ENCODE measurements at regions not wholly inside any gene's neighbourhood (a gene's known extent, or its start where the extent isn't known, plus 50 kb on each side); places are given as distances from the start of the nearest gene placed in this dataset.

DNA sequence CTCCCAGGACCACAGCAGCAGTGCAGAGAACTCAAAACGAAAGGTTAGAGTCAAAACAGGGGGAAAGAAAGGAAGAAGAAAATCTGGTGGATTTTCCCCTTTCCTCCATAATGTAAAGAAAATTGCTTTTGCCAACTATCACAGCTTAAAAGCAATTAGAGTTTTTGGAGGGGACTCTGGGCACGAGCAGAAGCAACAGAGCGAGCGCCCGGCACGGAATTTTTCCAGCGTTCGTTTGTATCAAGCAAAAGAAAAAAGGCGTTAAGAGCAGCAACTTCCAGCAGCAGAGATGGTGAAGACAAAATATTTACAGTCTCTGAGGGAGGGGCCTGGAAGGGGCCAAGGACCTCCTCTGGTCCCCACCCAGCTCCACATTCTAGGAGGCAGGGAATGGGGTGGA is 174.9 kb upstream of the LINGO1 start:
- H3K9me3 Mint-ChIP-seq (ENCODE audit: low read depth) = no peaks in the 10 kb centered on the region
- H3K36me3 Mint-ChIP-seq = no peaks in the 10 kb centered on the region
- ATAC-seq = no peak
- H3K4me3 Mint-ChIP-seq = no peak overlapping the region
- CTCF ChIA-PET = no interaction called here
- no peak for DNase-seq
- no peaks in the 10 kb centered on the region for H3K4me1 Mint-ChIP-seq
- no peak overlapping the region for H3K27ac Mint-ChIP-seq
- H3K27me3 Mint-ChIP-seq = no peaks in the 10 kb centered on the region

DNA sequence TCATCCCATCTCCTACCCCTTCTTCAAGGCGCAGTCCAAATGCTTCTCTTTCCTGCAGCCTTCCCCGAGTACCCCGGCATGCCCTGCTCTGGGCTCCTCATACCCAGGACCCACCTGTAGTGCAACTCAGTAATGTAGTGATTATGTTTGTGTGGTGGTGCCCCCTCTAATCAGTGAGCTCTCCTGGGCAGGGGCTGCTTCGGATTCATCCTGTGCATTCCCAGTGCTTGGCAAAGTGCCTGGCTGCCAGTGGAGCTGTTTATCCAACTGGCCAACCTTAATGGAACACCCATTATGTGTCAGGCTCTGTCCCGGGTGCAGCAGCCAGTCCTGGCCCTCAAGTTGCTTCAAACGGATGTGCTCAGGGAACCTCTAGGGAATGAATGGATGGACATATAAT is 174.4 kb upstream of the LINGO1 start:
- ATAC-seq (no peak), DNase-seq (no peak)
- H3K4me1 Mint-ChIP-seq = no peaks in the 10 kb centered on the region
- no peak overlapping the region for H3K4me3 Mint-ChIP-seq
- H3K36me3 Mint-ChIP-seq = no peaks in the 10 kb centered on the region
- H3K9me3 Mint-ChIP-seq (ENCODE audit: low read depth) = no peaks in the 10 kb centered on the region
- no peaks in the 10 kb centered on the region for H3K27me3 Mint-ChIP-seq
- CTCF ChIA-PET = interaction anchor here (1.5 kb wide), 1 partner anchor 14 kb away, joined by 3 read pairs; no protein-coding TSS in a partner anchor
- H3K27ac Mint-ChIP-seq = no peak overlapping the region

DNA sequence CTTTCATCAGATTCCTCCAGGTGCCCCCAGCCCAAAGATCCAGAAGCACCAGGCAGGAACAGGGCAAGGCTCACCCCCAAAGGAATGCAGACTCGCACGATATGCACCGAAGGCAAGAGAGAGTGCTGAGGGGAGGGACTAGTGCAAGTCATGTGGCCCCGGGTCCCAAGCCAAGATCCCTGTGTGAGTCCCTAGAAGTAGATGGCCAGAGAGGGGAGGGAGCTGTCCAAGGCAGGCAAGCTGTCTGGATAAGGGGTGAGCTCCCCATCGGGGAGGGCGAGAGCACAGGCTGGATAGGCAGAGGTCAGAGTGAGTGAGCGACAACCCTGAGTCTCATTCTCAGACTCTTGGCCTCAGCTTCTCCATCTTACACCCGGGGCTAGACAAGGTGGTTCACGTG is 171.5 kb upstream of the LINGO1 start:
- H3K27me3 Mint-ChIP-seq = no peaks in the 10 kb centered on the region
- no peak for DNase-seq
- H3K4me1 Mint-ChIP-seq = no peaks in the 10 kb centered on the region
- no peak for ATAC-seq
- no peak overlapping the region for H3K4me3 Mint-ChIP-seq
- H3K36me3 Mint-ChIP-seq = no peaks in the 10 kb centered on the region
- no peak overlapping the region for H3K27ac Mint-ChIP-seq
- CTCF ChIA-PET = no interaction called here
- no peaks in the 10 kb centered on the region for H3K9me3 Mint-ChIP-seq (ENCODE audit: low read depth)

DNA sequence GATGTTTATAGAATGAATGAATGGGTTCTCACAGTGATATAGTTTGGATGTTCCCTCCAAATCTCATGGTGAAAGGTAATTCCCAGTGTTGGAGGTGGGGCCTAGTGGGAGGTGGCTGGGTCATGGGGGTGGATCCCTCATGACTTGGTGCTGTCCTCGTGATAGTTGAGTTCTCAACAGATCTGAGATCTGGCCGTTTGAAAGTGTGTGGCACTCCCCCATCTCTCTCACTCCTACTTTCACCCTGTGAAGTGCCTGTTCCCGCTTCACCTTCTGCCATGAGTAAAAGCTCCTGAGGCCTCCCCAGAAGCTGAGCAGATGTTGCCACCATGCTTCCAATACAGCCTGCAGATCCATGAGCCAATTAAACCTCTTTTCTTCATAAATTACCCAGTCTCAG is 170.8 kb upstream of the LINGO1 start:
- no peak overlapping the region for H3K27ac Mint-ChIP-seq
- DNase-seq (no peak), ATAC-seq (no peak)
- H3K9me3 Mint-ChIP-seq (ENCODE audit: low read depth) = no peaks in the 10 kb centered on the region
- CTCF ChIA-PET = no interaction called here
- H3K36me3 Mint-ChIP-seq = no peaks in the 10 kb centered on the region
- H3K4me3 Mint-ChIP-seq = no peak overlapping the region
- H3K4me1 Mint-ChIP-seq = no peaks in the 10 kb centered on the region
- H3K27me3 Mint-ChIP-seq = no peaks in the 10 kb centered on the region

DNA sequence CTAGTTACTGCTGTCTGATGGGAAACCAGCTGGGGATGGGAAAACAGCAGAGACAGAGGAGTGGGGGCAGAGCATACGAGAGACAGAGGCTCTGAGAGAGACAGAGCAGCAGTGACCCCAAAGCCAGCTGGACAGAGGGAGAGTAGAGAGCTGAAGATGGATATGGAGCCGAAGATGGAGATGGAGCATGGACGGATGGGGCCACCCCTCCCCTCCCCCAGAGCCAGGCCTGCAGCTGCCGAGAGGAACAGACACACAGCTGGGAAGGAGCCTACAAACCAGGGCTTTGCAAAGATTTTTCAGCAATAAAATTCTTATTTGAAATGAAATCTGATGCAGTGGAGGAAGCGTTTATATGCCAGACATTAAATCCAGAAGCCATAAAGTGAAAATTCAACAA is 167.6 kb upstream of the LINGO1 start:
- no peaks in the 10 kb centered on the region for H3K9me3 Mint-ChIP-seq (ENCODE audit: low read depth)
- no peak overlapping the region for H3K4me3 Mint-ChIP-seq
- H3K4me1 Mint-ChIP-seq = peaks cover 3% of the 10 kb centered on the region
- no peaks in the 10 kb centered on the region for H3K27me3 Mint-ChIP-seq
- no peaks in the 10 kb centered on the region for H3K36me3 Mint-ChIP-seq
- ATAC-seq = no peak
- DNase-seq = no peak
- CTCF ChIA-PET = interaction anchor here (1.2 kb wide), 1 partner anchor 16 kb away, joined by 3 read pairs; no protein-coding TSS in a partner anchor
- no peak overlapping the region for H3K27ac Mint-ChIP-seq

DNA sequence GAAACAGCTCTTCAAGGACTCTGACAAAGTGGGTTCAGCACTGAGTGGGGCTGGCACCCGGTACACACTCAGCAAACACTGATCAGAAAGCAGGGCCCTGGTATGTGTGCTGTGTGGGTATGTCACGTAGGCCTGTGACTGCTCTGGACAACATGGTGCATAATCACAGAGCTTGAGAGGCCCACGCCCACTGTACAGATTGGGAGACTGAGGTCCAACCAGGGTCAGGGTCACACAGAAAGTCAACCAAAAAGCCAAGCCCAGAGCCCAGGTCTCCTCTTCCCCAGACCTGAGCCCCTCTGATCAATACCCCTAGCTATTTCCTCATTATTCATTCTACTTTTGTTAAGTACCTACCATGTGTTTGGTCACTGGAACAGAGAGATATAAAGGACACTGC is 166.1 kb upstream of the LINGO1 start:
- CTCF ChIA-PET = no interaction called here
- Mint-ChIP-seq H3K36me3 (no peaks in the 10 kb centered on the region), H3K4me3 (no peak overlapping the region), H3K27me3 (no peaks in the 10 kb centered on the region), H3K27ac (no peak overlapping the region), H3K9me3 (ENCODE audit: low read depth) (no peaks in the 10 kb centered on the region), H3K4me1 (peaks cover 3% of the 10 kb centered on the region)
- no peak for ATAC-seq
- no peak for DNase-seq

DNA sequence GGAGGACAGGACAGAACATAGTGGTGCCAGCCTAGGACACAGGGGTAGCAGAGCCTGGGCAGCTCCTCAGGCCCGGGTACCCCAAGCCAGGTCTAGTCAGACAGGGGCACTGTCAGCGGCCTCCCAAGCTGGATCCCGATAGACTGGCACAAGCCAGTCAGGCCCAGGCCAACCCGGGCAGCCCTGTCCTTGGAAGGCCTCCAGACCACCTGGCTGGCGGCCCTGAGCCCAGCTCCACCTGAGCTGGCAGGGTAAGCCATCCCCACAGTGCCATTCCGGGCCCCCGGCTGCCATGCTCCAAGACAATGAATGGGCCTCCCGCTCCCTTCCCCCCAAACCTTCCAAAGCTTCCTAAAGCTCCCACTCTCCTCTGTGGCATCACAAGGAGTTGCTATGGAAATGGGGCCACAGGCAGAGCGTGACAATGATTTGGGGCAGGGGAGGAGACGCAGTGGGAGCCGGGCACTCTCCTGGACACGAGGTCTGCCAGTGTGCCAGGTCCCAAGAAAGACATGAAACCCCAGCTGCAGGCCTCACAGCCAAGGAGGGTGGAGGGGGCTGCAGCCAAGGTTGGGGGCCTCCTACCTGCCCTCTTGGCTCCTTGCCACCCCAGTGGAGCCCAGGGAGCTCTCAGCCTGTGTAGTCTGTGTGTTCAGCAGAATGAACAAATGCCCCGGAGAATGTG is 165.6 kb upstream of the LINGO1 start:
- H3K27me3 Mint-ChIP-seq = no peaks in the 10 kb centered on the region
- no peak overlapping the region for H3K4me3 Mint-ChIP-seq
- CTCF ChIA-PET = no interaction called here
- H3K27ac Mint-ChIP-seq = no peak overlapping the region
- H3K36me3 Mint-ChIP-seq = no peaks in the 10 kb centered on the region
- DNase-seq = no peak
- no peaks in the 10 kb centered on the region for H3K9me3 Mint-ChIP-seq (ENCODE audit: low read depth)
- peaks cover 3% of the 10 kb centered on the region for H3K4me1 Mint-ChIP-seq
- no peak for ATAC-seq

DNA sequence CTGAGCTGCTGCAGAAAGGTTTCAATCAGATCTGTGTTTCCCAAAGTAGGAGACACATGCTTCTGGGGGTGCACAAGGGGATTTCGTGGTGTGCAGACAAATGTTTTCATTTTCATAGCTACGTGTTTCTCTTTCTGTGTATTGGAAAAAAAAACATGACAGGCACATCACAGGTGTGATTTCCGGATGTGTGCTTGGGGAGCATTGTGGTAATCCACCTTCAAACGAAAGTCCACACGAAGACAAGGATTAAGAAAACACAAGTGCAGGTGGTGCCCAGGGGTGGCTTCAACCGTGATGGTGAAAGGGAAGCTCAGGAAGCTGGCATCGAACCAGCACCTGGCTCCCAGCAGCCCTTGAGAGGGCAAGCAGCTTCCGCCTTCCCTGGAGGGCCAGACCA is 164.6 kb upstream of the LINGO1 start:
- Mint-ChIP-seq H3K4me3 (no peak overlapping the region), H3K36me3 (no peaks in the 10 kb centered on the region), H3K4me1 (peaks cover 3% of the 10 kb centered on the region), H3K27me3 (no peaks in the 10 kb centered on the region), H3K27ac (no peak overlapping the region), H3K9me3 (ENCODE audit: low read depth) (no peaks in the 10 kb centered on the region)
- ATAC-seq (peak; percentile 36), DNase-seq (no peak)
- CTCF ChIA-PET = interaction anchor here (0.9 kb wide), 1 partner anchor 13 kb away, joined by 3 read pairs; no protein-coding TSS in a partner anchor

DNA sequence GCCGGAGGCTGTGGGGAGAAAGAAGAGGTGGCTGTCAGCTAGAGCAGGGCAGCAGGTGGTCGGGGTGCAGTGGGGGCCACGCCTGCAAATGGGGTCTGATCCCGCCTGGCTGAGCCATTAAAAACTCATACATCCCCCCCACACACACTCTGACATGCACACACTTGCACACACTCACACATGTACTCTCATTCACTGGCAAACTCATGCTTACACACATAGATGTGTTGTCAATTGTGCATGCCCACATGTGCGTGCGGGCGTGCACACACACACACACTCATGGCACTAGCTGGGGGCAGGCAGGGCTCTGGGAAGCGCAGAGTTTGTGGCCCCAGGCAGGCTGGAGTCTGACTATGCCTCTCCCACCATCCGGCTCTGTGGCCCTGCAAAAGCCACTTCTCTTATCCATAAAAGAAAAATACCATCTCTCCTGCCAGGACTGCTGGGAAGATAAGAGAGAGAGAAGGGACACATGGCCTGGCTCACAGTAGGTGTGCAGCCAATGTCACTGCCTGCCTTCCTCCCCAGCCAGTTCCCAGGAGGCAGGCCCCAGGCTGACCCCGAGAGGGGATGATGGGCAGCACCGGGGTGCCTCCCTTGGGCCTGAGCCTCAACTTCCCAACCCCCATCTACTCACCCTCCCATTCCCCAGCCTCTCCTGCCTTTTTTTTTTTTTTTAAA is 163.5 kb upstream of the LINGO1 start:
- Mint-ChIP-seq H3K27me3 (no peaks in the 10 kb centered on the region), H3K4me1 (peaks cover 3% of the 10 kb centered on the region), H3K36me3 (no peaks in the 10 kb centered on the region), H3K4me3 (no peak overlapping the region), H3K27ac (no peak overlapping the region), H3K9me3 (ENCODE audit: low read depth) (no peaks in the 10 kb centered on the region)
- ATAC-seq (no peak), DNase-seq (no peak)
- CTCF ChIA-PET = no interaction called here

DNA sequence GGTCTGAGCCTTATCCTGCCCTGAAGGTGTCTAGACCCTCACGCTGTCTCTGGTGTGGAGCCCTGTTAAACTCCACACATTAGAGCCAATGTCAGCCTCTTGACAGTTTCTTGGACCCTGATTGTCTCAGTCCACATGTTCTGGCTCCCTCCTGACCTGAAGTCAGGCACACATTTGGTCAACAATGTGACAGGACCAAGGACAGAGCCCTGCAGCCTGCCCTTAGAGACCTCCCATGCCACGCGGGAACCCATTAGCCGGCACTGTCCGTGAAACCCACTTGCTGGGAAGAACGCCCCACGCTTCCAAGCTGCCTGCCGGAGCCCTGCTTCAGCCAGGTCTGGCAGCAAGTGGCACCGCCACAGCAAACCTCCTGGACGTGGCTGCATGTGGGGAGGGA is 162.7 kb upstream of the LINGO1 start:
- DNase-seq = no peak
- Mint-ChIP-seq H3K27ac (no peak overlapping the region), H3K27me3 (no peaks in the 10 kb centered on the region), H3K4me3 (no peak overlapping the region), H3K36me3 (no peaks in the 10 kb centered on the region), H3K9me3 (ENCODE audit: low read depth) (no peaks in the 10 kb centered on the region), H3K4me1 (peaks cover 3% of the 10 kb centered on the region)
- CTCF ChIA-PET = no interaction called here
- no peak for ATAC-seq

DNA sequence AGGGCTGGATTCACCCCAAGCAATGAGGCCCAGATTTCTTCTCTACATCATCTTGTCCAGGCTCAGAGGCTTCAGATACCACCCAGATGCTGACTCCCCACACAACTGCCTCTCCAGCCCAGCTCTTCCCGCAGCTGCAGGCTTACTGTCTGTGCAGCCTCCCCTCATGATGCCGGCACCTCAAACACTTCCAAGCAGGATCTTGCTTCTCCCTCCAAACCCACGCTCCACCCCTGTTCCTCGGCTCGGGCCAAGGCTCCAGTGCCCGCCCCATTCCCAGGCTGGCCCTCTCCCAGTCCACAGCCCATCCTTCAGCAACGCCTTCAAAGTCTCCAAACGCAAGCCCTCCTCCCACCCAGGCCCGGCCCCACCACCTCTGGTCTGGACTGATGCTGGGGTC is 159.2 kb upstream of the LINGO1 start:
- CTCF ChIA-PET = no interaction called here
- Mint-ChIP-seq H3K4me1 (no peaks in the 10 kb centered on the region), H3K36me3 (no peaks in the 10 kb centered on the region), H3K27me3 (no peaks in the 10 kb centered on the region), H3K27ac (no peak overlapping the region), H3K9me3 (ENCODE audit: low read depth) (no peaks in the 10 kb centered on the region), H3K4me3 (no peak overlapping the region)
- no peak for ATAC-seq
- no peak for DNase-seq

DNA sequence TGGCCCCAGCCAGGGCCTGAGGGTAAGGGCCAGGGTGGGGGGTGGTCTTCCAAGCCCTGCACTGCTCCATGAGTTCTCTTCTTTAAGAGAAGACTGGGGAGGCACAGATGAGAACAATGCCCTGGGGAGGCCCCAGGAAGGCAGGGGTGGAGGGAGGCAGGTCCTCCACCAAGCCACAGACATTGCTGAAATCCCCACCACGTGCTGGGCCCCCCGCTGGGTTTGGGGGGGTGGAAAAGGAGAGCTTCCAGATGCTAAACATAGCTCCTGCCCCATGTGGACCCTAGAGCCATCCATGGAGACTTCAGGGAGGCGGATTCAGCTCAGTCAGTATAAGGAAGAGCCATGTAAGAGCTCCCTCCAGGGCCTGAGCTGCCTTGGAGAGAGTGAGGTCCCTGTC is 157.8 kb upstream of the LINGO1 start:
- no peak for ATAC-seq
- Mint-ChIP-seq H3K9me3 (ENCODE audit: low read depth) (no peaks in the 10 kb centered on the region), H3K27me3 (no peaks in the 10 kb centered on the region), H3K36me3 (no peaks in the 10 kb centered on the region), H3K4me1 (no peaks in the 10 kb centered on the region), H3K4me3 (no peak overlapping the region), H3K27ac (no peak overlapping the region)
- no peak for DNase-seq
- CTCF ChIA-PET = interaction anchor here (0.9 kb wide), 1 partner anchor 120 kb away, joined by 3 read pairs; no protein-coding TSS in a partner anchor

DNA sequence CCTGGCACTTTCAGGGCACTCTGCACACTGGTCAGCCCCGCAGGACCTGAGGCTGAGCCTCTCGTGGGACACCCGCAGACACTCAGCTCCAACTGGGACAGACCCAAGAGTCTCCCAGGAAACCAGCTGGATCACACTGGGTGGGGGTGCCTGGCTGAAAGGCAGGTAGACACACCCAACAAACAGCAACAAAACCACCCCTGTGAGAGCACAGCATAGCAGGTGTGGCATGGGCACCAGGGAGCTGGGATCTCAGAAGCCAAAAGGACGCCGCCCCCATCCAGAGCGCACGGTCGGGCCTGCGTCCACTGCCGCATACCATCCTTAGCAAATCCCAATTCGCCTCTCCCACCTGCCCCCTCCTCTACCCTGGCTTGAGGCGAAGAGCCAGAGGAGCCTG is 154.2 kb upstream of the LINGO1 start:
- CTCF ChIA-PET = no interaction called here
- Mint-ChIP-seq H3K36me3 (no peaks in the 10 kb centered on the region), H3K27me3 (no peaks in the 10 kb centered on the region), H3K9me3 (ENCODE audit: low read depth) (no peaks in the 10 kb centered on the region), H3K4me1 (no peaks in the 10 kb centered on the region), H3K27ac (no peak overlapping the region), H3K4me3 (no peak overlapping the region)
- DNase-seq (no peak), ATAC-seq (no peak)

DNA sequence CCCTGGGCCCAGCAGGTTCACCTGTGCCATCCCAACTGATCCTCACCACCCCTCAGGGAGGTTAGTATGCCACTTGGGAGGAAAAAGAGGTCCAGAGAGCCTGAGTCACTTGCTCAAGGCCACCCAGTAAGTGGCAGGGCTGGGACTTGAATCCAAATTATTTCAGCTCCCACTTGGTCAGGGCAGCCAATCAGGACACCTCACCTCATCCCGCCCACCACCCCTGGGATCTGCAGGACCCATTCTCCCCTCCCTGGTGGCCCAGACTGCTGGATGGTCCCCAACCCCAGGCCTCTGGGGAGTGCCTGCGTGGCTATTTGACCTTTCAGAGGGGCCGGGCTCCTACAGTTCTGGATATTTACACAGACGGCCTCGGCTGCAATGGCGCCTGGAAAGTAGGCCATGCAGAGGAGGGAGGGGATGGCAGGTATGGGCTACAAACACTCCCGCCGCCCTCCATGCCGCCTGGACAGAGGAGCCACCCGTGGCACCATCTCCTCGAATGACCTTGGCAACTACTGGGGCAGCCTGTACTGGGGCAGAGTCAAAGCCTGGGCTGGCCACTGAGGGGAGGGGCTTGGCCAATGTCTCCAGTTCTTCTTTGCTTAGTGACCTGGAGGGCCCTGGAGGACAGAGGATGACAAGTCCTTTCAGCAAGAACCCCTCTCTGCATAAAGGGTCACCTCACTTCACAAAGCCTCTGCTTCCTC is 153.6 kb upstream of the LINGO1 start:
- H3K9me3 Mint-ChIP-seq (ENCODE audit: low read depth) = no peaks in the 10 kb centered on the region
- H3K4me3 Mint-ChIP-seq = no peak overlapping the region
- H3K27ac Mint-ChIP-seq = no peak overlapping the region
- no peak for DNase-seq
- no peak for ATAC-seq
- no peaks in the 10 kb centered on the region for H3K4me1 Mint-ChIP-seq
- H3K36me3 Mint-ChIP-seq = no peaks in the 10 kb centered on the region
- CTCF ChIA-PET = no interaction called here
- H3K27me3 Mint-ChIP-seq = no peaks in the 10 kb centered on the region

Data from activated CD8-positive, alpha-beta memory T cell treated with anti-CD3 and anti-CD28 coated beads, Interleukin-2, amount 10 ng/mL, durations not matched to agents 7 days and 5 days (primary cell).